ENCODE measurements at regions not wholly inside any gene's neighbourhood (a gene's known extent, or its start where the extent isn't known, plus 50 kb on each side); places are given as distances from the start of the nearest gene placed in this dataset.

GRCh38 chr20:11492846-11493245 lies 424.8 kb upstream of the BTBD3 start:
- H3K9ac ChIP-seq (ENCODE audit: low read length): no peak overlapping the region
- no peaks in the 10 kb centered on the region for H3K27me3 ChIP-seq (ENCODE audit: insufficient read depth, low read depth, low read length)
- H4K20me1 ChIP-seq (ENCODE audit: insufficient read depth): no peaks in the 10 kb centered on the region
- no peak overlapping the region for H3K4me3 ChIP-seq (ENCODE audit: low read length)
- no peak overlapping the region for H3K4me2 ChIP-seq (ENCODE audit: low read length)
- no peaks in the 10 kb centered on the region for H3K9me2 ChIP-seq (ENCODE audit: insufficient read depth, low read length)
- H3K36me3 ChIP-seq (ENCODE audit: insufficient read depth, low read length): no peaks in the 10 kb centered on the region
- no peaks in the 10 kb centered on the region for H3K79me2 ChIP-seq (replicated peaks; ENCODE audit: insufficient read depth, low read length)
- no peak overlapping the region for H2AFZ ChIP-seq (ENCODE audit: low read depth, low read length)
- TF ChIP-seq CTCF (IDR thresholded peaks at IDR 0.05; ENCODE audit: poor library complexity, severe bottlenecking) (no peak), RAD21 (conservative IDR thresholded peaks at IDR 0.05) (no peak), EP300 (conservative IDR thresholded peaks at IDR 0.05; ENCODE audit: poor library complexity, severe bottlenecking) (no peak), POLR2AphosphoS5 (IDR thresholded peaks at IDR 0.05) (no peak), MXI1 (conservative IDR thresholded peaks at IDR 0.05; ENCODE audit: poor library complexity, severe bottlenecking) (no peak), EZH2 (IDR thresholded peaks at IDR 0.05; ENCODE audit: borderline replicate concordance, insufficient read depth, low read length, poor library complexity, severe bottlenecking) (no peak), REST (IDR thresholded peaks at IDR 0.05; ENCODE audit: borderline replicate concordance) (no peak), TAF1 (IDR thresholded peaks at IDR 0.05; ENCODE audit: low read depth) (no peak), SMC3 (conservative IDR thresholded peaks at IDR 0.05; ENCODE audit: poor library complexity) (no peak)
- no peak overlapping the region for H3K27ac ChIP-seq (ENCODE audit: low read length)
- H3F3A ChIP-seq (ENCODE audit: insufficient read depth, low read length, poor library complexity, severe bottlenecking): no peaks in the 10 kb centered on the region
- H3K9me3 ChIP-seq (ENCODE audit: low read length): no peaks in the 10 kb centered on the region

- Histone ChIP-seq H3K4me2 (ENCODE audit: low read length) (no peak overlapping the region), H2AFZ (ENCODE audit: low read depth, low read length) (no peak overlapping the region), H3K9me2 (ENCODE audit: insufficient read depth, low read length) (no peaks in the 10 kb centered on the region), H3K9me3 (ENCODE audit: low read length) (no peaks in the 10 kb centered on the region), H3K27ac (ENCODE audit: low read length) (no peak overlapping the region), H3K36me3 (ENCODE audit: insufficient read depth, low read length) (no peaks in the 10 kb centered on the region), H3K9ac (ENCODE audit: low read length) (no peak overlapping the region), H3K4me3 (ENCODE audit: low read length) (no peak overlapping the region), H4K20me1 (ENCODE audit: insufficient read depth) (no peaks in the 10 kb centered on the region), H3F3A (ENCODE audit: insufficient read depth, low read length, poor library complexity, severe bottlenecking) (no peaks in the 10 kb centered on the region), H3K27me3 (ENCODE audit: insufficient read depth, low read depth, low read length) (no peaks in the 10 kb centered on the region), H3K79me2 (replicated peaks; ENCODE audit: insufficient read depth, low read length) (no peaks in the 10 kb centered on the region)
- TF ChIP-seq POLR2AphosphoS5 (IDR thresholded peaks at IDR 0.05) (no peak), RAD21 (conservative IDR thresholded peaks at IDR 0.05) (no peak), EP300 (conservative IDR thresholded peaks at IDR 0.05; ENCODE audit: poor library complexity, severe bottlenecking) (no peak)
Observed at GRCh38 chr20:11496380-11496779, 421.3 kb upstream of the BTBD3 start.

GRCh38 chr20:11497545-11497944 lies 420.1 kb upstream of the BTBD3 start:
- H3K9me2 ChIP-seq (ENCODE audit: insufficient read depth, low read length): no peaks in the 10 kb centered on the region
- H4K20me1 ChIP-seq (ENCODE audit: insufficient read depth): no peaks in the 10 kb centered on the region
- no peak overlapping the region for H2AFZ ChIP-seq (ENCODE audit: low read depth, low read length)
- H3K4me3 ChIP-seq (ENCODE audit: low read length): no peak overlapping the region
- H3K9ac ChIP-seq (ENCODE audit: low read length): no peak overlapping the region
- TF ChIP-seq EP300 (conservative IDR thresholded peaks at IDR 0.05; ENCODE audit: poor library complexity, severe bottlenecking) (no peak), TAF1 (IDR thresholded peaks at IDR 0.05; ENCODE audit: low read depth) (no peak), CTCF (IDR thresholded peaks at IDR 0.05; ENCODE audit: poor library complexity, severe bottlenecking) (no peak), MXI1 (conservative IDR thresholded peaks at IDR 0.05; ENCODE audit: poor library complexity, severe bottlenecking) (no peak), RAD21 (conservative IDR thresholded peaks at IDR 0.05) (no peak), EZH2 (IDR thresholded peaks at IDR 0.05; ENCODE audit: borderline replicate concordance, insufficient read depth, low read length, poor library complexity, severe bottlenecking) (no peak), SMC3 (conservative IDR thresholded peaks at IDR 0.05; ENCODE audit: poor library complexity) (no peak)
- H3F3A ChIP-seq (ENCODE audit: insufficient read depth, low read length, poor library complexity, severe bottlenecking): no peaks in the 10 kb centered on the region
- no peaks in the 10 kb centered on the region for H3K79me2 ChIP-seq (replicated peaks; ENCODE audit: insufficient read depth, low read length)
- no peaks in the 10 kb centered on the region for H3K9me3 ChIP-seq (ENCODE audit: low read length)
- no peaks in the 10 kb centered on the region for H3K27me3 ChIP-seq (ENCODE audit: insufficient read depth, low read depth, low read length)
- H3K27ac ChIP-seq (ENCODE audit: low read length): no peak overlapping the region
- H3K36me3 ChIP-seq (ENCODE audit: insufficient read depth, low read length): no peaks in the 10 kb centered on the region
- no peak overlapping the region for H3K4me2 ChIP-seq (ENCODE audit: low read length)

Measured in neural cell (in vitro differentiated cells).